GM18498 (cell line): ENCODE measurements at regions not wholly inside any gene's neighbourhood (a gene's known extent, or its start where the extent isn't known, plus 50 kb on each side); places are given as distances from the start of the nearest gene placed in this dataset.
"Not testable (repeated sequence)": the region's sequence is repeated elsewhere in the genome, so short reads cannot be mapped to it uniquely, and the experiment has no call there.

Source experiments
- ATAC-seq: cut with Tn5 transposase; IDR thresholded peaks from one replicate; pipeline ENCODE4 v1.9.1; 2021; ENCODE audit warnings: mild to moderate bottlenecking, moderate library complexity; ENCODE audit not compliant: unreplicated experiment

DNA sequence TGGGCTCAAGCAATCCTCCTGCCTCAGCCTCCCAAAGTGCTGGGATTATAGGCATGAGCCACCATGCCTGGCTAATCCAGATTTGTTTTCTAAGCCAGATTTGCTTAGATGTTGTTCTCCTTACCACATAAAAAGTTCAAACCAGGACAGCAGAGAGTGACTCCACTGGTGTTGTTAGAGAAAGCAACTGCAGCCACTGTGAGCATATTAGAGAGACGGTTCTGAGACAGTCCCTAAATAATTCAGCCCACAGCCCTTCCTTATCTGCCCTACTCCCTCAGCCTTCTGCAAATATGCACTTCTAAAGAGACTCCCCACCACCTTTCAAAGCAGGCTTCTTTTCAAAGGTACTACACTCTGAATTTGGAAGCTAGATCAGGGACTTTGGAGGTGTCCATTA is 96.1 kb downstream of the DRD1 start:
- ATAC-seq = no peak

- ATAC-seq = no peak
Measured at GRCh38 chr5:175347027-175347426, 97.0 kb downstream of the DRD1 start.

GRCh38 chr5:175344331-175345195 is 99.4 kb downstream of the DRD1 start:
- ATAC-seq = no peak

- no peak for ATAC-seq
Measured at GRCh38 chr5:175343308-175343707, 100.7 kb downstream of the DRD1 start.

GRCh38 chr5:175340180-175340579 is 103.8 kb downstream of the DRD1 start:
- ATAC-seq = no peak

DNA sequence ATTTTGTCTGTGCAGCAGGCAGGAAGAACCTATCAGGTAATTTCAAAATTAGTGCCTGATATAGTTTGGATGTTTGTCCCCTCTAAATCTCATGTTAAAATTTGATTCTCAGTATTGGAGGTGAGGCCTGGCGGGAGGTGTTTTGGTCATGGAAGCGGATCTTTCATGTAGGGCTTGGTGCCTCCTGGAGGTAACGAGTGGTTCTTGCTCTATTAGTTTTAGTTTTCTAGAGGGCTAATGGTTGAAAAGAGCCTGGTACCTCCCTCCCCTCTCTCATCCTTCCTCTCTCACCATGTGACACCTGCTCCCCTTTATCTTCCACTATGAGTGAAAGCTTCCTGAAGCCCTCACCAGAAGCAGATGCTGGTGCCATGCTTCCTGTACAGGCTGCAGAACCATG is 106.3 kb downstream of the DRD1 start:
- ATAC-seq = no peak

GRCh38 chr5:175336781-175337180 is 107.2 kb downstream of the DRD1 start:
- no peak for ATAC-seq

DNA sequence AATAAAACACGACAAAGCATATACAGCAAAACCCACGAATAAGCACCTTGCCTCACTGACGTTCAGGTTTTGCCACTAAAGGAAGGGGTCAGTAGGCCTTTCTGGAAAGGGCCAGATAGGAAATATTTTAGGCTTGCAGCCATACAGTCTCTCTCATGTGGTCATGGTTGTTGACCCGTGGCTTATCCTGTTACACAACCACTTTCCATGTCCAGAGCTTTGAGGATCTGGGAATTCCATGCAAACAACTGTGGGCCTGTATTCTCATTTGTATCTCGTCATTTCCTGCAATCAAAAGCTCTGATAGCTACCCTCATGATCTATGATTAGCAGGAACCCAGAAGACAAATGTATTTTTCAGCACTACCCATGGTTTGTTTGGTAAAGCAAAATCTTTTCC is 108.3 kb downstream of the DRD1 start:
- ATAC-seq = no peak

- ATAC-seq = not testable (repeated sequence)
Measured at GRCh38 chr5:175331173-175332036, 112.6 kb downstream of the DRD1 start.

DNA sequence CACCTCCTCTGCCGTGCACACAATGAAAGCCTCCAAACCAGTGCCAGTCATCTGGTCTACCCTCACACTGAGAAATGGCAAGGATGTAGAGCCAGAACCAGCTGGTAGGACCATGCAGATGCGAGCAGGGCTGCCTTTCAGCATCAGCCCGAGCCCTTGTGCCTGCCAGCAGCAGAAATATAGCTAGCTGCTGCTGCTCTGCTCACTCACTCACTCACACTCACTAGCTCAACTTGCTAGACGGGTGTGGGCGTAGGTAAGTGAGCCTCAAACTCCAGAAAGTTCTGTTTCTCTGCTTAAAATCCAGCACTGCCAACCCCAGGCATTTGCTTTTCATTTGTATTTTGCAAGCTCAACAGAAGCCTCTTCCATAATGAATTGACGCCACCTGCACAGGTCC is 114.0 kb downstream of the DRD1 start:
- ATAC-seq = no peak

- ATAC-seq = no peak
Measured at GRCh38 chr5:175328687-175329086, 115.3 kb downstream of the DRD1 start.

- no peak for ATAC-seq
Measured at GRCh38 chr5:175328176-175328575, 115.8 kb downstream of the DRD1 start.

DNA sequence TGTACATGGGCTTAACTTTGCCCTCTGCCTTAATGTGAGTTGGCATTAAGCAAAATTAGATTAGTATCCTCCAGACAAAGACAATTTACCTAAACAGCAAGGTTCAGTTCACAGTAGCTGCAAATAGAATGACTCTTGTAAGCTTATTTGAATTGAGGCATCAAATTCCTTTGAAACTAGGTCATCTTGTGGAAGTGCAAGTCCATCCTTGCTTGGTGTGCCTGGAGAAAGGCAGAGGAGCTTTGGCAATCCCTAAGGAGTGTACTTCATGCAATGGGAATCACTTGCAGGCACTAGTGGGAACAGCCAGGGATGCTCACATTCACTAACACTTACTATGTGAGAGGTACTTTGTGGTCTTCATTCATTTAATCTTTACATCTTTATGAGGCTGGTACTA is 118.3 kb downstream of the DRD1 start:
- no peak for ATAC-seq

DNA sequence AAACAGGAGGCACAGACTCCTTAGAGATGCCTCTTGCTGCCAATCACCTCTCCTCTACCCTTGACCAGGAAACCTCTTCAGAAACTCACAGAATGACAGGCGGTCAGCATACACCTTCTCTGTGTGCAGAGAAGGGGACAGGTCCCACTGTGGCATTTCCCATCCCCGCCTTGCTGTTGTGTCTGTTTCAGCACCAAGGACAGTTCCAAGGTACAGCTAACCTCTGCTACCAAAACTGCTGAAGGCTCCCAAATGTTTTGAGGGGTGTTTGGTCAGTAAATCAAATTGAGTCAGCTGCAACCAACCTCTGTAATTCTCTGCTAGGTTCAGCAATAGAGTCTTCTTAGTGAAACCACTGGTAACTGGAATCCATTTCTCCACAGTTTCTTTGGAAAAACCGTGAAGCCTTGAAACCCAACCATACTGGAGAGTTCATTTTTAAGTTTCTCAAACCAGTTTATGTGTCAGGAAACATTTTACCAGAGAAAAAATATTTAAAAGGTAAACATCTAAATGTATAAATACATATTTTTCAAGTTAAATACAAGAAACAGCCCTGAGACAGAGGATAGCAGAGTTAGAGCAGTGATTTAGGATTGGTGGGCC is 122.0 kb downstream of the DRD1 start:
- ATAC-seq = no peak

DNA sequence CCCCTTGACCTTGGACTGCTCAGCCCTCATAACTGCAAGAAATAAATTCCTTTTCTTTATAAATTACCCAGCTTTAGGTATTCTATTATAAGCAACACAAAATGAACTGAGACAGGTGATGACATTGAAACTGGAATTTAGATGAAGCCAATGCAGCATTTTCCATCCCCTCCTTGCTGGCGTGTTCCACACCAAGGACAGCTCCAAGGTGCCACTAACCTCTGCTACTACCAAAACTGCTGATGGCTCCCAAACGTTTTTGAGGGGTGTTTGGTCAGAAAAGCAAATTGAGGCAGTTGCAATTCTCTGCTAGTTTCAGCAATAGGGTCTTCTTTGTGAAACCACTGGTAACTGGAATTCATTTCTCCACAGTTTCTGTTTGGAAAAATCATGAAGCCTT is 124.8 kb downstream of the DRD1 start:
- ATAC-seq = no peak

- no peak for ATAC-seq
Measured at GRCh38 chr5:175317872-175318271, 126.1 kb downstream of the DRD1 start.

GRCh38 chr5:175309218-175309810 is 134.7 kb downstream of the DRD1 start:
- ATAC-seq = no peak

DNA sequence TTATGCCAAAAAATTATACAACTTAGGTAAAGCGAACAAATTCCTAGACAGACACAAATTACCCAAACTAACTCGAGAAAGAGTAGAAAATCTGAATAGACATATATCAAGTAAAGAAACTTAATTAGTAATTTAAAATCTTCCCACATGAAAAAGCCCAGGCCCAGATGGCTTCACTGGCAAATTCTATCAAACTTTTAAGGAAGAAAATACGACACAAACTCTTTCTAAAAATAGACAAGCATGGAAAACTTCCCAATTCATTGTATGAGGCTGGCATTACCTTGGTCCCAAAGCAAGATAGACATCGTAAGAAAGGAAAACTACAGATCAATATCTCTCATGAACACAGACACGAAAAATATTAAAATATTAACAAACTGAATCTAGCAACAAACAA is 135.3 kb downstream of the DRD1 start:
- no peak for ATAC-seq

DNA sequence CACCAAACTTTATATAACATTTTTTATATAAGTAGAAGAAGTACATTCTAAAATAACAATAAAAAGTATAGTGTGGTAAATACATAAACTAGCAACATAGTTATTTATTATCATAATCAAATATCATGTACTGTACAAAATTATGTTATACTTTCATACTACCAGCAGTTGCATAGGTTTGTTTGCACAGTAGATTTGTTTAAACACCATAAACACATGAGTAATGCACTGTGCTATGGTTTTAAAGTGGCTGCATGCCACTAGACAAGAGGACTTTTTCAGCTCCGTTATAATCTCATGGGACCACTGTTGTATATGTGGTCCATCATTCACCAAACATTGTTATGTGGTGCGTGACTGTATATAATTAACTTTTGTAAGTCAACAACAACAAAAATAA is 137.6 kb downstream of the DRD1 start:
- ATAC-seq = no peak

GRCh38 chr5:175305251-175305650 is 138.7 kb downstream of the DRD1 start:
- no peak for ATAC-seq

DNA sequence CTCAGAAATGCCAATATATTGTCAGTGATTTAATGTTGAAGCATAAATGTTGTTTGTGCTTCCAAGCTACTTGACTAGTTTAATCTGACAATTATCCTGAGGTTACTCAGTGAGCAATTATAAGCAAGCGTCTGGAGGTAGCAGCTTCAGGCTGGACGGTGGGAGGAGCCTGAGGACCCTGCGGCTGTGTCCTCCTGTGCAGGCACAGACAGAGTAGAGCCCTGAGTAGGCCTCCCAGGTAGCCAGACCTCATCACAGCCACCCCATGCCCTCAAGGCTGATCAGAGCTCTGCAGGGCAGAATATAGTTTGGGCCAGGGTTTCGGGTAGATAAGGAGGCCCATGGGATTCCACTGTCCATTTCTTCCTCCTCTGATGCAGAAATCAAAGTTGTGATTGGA is 153.6 kb downstream of the DRD1 start:
- no peak for ATAC-seq
